ENCODE measurements at regions not wholly inside any gene's neighbourhood (a gene's known extent, or its start where the extent isn't known, plus 50 kb on each side); places are given as distances from the start of the nearest gene placed in this dataset.
A peak's percentile ranks its signal among the peaks of the same experiment; 100 is the strongest.
"Not testable (repeated sequence)": the region's sequence is repeated elsewhere in the genome, so short reads cannot be mapped to it uniquely, and the experiment has no call there.

DNA sequence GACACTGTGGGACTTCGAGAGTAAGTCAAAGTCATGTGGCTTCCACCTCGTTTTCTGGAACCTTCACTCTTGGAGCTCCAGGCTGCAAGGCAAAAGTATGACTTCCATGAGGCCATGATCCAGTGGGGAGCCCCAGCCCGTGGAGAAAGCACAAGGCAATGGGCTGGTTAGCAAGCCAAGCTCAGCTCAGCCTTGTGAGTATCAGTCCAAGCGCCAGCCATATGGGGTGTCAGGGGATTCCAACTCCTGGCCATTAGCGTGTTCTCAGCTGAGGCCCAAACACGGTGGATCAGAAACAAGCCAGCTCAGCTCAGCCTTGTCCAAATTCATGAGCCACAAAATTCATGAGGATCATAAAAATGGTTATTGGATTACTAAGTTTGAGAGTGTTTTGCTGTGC, 261.0 kb downstream of the RHOU start:
- DNase-seq, result no peak

DNA sequence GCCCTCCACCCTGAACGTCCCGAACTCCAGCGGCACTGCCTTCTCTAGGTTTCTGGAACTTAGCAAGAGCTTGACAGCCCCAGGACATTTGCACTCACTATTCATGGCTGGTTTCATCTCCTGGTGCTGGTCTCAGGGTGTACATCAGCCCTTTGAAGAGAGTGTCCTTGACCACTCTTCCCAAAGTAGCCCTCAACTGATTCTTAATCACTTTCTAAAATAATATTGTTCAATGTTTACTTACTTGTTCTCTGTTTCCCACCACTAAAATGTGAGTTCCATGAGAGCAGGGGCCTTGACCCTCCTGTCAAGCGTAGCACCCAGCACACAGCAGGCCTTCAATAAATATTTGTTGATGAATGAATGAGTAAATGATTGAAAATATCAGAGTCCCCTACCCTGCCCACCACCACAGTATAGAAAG, 262.5 kb downstream of the RHOU start:
- DNase-seq, result no peak

DNA sequence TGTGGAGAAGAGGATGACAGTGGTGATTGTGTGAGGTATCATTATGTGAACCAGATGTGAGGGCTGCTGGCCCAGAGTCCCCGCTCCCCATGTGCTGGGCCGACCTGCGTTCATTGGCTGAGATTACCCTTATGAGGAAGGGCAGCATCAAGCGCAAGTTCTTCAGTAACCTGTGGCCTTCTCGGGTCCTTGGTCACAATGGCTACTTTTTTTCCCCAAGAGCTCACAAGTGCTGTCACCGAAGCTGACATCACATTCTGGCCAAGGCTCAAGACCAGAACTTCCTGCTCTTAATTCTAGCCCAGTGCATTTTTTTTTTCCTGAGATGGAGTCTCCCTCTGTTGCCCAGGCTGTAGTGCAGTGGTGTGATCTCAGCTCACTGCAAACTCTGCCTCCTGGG, 262.9 kb downstream of the RHOU start:
- DNase-seq, result no peak

DNA sequence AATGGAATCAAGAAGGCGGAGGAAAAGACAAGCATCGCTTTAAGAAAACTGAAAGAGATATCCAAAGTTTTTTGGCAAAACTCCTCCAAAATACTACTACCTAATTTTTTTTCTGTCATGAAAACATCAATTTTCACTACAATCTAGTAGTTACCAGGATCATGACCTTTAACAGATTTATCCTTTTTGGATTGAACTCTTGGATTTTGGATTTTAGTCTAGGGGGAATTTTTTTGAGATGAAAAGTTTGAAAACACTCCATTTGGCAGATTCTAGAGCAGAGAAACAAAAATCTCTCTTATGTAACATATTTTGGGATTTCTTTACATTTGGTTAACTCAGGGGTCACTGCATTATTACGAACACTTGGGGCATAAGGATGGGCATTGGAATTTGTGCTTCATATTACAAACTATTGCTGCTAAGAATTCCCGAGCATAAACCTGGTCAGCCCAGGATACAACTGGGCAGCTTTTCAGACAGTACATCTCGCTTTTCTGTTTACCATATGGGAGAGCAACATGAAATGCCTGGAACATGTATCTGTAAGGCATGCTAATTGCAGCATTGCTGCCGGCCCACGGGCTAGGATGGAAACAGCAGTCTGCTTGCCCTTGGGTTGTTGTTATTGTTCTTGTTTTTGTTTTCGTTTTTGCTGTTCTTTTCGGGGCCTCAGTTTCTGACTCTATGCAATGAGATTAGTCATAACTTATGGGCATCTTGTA, 264.3 kb downstream of the RHOU start:
- DNase-seq, result no peak

DNA sequence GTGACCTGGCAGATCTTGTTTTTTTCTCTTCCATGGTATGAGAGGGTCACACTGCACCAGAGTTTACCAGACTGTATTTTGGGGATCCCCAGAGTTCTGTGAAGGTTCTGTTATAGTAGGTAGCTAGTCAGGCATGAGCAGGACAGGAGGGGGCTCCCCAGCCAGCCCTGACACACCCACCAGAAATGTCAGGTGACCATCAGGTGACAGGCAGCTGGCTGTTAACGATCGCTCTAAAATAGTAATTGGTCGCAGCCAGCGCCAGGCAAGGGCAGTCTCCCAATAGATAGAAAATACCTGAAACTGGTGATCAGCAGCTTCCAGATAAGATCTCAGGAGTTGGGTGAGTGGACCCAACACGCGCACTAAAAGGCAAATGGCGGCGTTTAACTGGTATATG, 264.9 kb downstream of the RHOU start:
- no peak for DNase-seq

DNA sequence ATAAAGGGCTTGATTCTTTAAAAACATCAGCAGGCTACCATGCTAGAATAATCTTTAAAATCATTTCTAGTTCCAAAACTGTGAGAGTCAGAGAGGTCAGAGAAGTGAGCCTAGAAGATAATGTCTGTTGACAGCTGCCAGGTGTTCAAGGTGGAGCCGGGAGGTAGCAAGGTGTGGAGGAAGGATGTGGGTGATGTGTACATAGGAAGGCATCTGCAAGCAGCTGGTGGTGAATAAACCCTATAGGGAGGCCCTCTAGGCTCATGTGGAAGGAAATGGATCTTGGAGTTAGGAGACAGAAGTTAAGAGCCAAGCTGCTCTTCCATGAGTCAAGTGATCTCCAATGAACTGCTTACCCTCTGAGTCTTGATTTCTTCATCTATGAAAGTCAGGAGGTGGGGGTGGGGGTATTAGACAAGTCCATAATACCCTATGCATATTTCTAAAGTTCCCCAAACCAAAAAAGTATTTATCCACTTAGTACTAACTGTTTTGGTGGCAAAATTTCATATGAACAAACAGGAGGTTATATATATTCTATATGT, 266.3 kb downstream of the RHOU start:
- DNase-seq, result peak; percentile 64

DNA sequence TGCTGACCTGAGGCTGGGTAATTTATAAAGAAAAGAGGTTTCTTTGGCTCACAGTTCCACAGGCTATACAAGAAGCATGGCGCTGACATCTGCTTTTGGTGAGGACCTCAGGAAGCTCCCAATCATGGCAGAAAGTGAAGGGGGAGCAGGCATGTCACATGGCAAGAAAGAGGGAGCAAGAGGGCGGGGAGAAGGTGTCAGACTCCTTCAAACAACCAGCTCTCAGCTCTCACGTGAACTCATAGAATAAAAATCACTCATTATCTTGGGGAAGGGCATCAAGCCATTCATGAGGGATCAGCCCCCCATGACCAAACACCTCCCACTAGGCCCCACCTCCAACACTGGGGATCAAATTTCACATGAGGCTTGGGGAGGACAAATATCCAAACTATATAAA, 266.8 kb downstream of the RHOU start:
- no peak for DNase-seq

DNA sequence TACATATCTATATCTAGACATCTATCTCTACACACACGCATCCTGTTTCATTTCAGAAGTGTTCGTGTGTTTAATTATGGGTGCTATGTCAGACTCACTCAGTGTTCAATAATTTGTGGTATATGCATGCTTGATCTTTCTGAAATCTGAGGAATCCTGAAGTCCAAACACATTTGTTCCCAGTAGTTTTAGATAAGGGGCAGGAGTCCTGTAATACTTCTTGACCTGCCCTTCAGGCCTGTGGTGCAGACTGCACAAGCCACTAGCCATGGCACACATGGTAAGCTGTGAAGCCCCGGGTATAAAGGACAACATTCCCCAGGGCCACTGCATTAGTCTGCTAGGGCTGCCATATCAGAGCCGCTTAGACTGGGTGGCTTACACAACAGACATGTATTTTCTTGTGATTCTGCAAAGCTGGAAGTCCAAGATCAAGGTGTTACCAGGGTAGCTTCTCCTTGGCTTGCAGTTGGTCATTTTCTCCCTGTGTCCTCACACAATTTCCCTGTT, 267.2 kb downstream of the RHOU start:
- no peak for DNase-seq

DNA sequence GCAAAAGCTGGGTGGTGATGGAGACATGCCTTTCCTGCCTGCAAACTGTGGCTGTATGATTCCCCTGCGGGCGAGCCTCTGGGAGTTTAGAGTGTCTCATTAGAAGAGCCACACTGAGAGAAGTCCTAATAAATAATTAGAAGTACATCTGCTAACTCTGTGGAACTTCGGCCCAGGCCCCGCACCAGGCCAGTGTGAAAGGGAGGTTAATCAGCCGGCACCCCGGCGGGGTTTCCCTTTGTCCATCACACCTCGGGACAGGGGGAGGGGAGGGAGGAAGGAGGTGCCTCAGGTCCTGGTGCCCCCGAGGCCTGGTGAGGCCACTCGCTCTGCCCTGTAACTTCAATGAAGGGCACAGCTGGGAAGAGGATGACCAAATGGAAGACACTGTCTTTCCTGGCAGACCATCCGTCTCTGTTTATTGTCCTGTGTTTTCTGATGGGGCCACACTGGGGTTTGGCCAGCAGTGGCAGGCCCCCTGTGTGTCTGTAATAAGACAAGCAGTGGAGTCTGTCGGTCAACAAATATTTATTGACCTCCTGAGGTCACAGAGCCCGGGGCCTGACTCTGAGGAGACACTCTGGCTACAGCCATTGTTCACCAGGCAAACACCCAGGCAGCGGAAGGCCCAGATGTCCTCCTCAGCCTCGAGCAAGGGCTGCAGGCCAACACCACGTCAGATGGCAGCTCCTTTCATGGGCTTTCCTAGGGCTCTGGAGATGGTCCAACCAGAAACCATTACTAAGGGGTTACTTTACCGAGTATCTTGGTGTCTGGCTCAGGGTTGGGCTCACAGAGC, 267.5 kb upstream of the RAB4A start:
- DNase-seq, result no peak

DNA sequence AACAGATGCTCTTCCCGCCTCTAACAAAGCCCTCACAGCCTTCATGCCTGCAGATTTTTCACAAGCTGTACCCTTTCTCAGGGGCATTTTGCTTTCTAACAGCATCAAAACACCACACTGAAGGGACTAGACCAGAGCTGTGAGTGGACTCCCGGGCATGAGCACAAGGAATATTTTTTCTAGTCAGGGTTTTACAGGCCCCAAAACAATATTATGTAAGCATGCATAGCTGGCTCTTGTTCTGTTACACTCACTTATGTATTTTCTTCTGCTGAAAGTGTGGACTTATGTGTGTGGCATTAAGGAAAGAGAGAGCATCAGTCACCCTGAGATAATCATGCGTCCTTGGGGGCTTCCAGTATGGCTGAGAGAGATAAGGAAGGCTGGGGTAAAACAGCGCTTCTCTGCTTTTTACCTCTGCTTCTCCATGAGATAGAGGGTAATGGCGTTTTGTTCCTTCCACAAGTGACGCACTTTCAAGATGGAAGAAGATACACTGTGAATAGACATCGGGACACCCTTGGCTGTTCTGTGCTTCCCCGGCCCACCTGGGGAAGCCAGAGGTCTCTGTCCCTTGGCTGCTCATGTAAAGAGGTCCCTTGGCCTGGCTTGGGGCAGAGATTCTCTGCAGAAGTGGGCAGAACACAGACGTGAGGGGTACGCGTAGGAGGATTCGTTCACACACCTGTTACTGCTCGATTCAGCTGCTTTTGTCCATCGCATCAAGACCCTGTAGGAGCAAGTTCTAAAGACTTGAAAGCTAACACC, 266.7 kb upstream of the RAB4A start:
- no peak for DNase-seq

DNA sequence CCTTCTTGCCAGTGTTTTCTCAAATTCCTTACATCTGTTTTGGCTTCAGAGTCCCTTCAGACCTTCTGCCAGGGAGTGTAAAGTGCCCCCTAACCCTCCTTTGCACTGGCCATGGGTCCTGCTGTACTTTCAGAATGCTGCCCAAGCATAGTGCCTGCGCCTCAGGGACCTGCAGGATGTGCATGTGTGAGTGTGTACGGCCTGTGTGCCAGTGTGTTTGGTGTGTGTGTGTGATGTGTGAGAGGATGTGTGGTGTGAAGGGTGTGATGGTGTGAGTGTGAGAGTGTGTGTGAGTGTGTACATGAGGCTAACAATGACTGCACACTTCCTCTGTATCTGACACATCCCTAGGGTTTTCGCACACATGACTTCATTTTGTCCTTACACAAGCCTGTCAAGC, 265.8 kb upstream of the RAB4A start:
- no peak for DNase-seq

DNA sequence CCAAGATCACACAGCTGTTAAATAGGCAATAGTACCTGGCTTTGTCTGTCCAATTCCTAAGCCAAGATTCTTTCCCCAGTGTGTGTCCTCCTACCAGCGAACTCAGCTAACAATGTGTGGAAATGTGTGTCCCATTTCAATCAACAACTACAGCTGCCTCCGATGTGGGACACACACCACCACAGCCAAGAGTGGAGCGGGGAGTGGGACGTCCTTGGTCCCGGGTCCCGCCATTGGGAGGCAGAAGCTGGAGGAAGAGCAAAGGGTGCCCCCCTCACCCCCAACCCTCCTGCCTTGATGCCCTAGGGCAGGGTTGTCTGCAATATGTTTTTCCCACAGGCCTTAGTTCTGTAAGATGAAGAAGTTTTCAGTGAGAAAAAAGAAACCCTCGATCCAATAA, 265.4 kb upstream of the RAB4A start:
- no peak for DNase-seq

DNA sequence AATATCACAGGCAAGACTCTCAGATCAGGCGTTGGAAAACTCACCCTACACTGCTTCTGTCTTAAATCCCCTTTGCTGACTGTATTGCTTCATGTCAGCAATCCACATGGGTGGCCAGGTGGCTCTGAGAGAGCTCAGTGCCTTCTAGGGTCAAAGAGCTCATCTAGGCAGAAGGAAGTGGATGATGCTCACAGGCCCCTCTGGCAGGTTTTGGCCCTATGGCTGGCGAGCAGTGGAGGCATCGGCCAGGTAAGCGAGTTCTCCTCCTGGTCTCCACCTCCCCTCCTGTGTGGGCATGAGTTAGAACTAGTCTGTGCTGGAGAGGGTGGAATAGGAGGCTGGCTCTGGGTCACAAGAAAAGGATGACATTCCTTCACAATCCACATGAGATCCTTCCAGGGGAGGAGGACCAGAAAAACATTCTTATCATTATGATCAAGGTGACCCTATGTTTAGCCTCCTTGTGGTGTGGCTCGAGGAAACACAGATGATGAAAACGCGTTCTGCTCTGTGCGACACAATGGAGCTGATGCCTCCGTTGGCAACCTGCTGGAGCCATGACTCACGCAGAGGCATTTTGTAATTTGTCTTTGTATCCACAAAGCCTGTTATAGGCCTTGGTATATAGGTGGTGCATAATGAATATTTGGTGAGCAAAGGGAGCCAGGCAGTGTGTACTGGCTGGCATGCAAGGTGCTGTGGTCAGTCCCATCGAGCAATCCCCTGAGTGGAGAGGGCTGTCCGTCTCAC, 264.6 kb upstream of the RAB4A start:
- DNase-seq, result no peak

DNA sequence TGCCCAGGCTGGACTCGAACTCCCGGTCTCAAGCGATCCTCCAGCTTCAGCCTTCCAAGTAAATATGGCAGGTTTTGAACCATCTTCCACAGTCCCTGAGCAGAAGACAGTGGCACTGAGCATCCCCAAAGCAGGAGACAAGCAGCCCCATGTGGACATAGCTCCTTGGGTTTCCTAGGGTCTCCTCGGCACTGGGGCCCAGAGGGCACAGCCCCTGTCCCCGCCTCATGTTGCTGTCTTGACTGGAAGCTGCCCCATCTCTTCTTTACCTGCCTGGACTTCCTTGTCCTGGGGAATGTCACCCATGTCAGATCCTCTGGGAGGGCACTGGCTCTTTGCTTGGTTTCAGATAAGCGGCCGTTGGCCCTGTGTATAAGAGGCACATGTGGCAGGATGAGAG, 263.7 kb upstream of the RAB4A start:
- DNase-seq, result no peak

DNA sequence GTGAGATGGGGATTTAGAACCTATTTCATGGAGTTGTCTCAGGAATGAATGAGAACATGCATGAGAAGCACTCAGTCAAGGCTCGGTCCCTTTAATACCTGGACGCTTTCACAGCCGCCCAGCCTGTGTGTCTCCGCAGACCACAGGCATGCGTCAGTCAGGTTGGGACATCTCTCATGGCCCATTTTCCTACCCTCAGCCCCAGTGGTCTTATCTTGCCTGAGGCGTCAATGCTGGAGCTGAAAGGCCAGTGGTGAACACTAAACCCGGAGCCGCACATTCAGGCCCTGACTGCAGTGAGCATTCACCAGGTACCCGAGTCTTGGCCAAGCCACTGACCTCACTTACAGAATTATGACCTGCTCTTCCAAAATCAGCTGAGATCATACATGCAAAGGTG, 263.2 kb upstream of the RAB4A start:
- no peak for DNase-seq

DNA sequence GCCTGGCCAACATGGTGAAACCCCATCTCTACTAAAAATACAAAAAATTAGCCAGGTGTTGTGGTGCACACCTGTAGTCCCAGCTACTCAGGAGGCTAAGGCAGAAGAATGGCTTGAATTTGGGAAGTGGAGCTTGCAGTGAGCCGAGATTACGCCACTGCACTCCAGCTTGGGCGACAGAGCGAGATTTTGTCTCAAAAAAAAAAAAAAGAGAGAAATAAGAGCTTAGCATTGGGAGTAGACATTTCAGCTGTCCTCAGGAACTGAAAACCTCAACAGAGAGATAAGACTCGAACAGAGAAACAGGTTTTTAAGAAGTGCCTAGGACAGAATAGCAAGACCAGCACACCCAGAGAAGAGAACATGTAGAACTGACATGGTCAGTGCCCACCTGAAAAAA, 262.6 kb upstream of the RAB4A start:
- not testable (repeated sequence) for DNase-seq

DNA sequence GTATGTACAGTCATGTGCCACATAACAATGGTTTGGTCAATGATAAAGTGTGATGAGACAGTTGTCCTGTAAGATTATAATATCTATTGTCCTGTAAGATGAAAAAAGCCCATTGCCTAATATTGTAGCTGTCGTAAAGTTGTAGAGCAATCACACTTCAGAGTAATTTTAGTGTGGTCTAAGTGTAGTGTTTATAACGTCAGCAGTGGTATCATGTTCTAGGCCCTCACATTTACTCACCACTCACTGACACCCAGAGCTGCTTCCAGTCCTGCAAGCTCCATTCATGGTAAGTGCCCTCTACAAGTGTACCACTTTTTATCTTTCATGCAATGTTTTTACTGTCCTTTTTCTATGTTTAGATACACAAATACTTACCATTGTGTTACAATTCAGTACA, 259.9 kb upstream of the RAB4A start:
- peak; percentile 90 for DNase-seq

DNA sequence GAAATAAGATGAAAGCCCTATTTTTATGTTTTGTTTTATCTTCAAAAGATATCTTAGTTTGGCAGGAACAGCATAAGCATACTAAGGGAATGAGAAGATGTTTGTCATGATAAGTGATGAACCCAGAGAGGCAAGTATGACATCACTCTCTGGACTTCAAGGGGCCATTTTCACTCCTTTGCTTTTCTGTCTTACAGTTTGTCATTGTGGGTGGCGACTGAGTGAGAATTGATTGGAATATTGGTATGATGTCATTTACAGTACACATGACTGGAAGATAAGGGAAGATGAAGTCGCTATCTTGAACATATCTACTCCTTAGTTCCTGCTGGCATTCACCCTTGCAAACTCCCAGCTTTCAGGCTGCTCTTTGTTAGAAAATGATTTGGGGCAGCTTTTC, 258.1 kb upstream of the RAB4A start:
- DNase-seq, result no peak

DNA sequence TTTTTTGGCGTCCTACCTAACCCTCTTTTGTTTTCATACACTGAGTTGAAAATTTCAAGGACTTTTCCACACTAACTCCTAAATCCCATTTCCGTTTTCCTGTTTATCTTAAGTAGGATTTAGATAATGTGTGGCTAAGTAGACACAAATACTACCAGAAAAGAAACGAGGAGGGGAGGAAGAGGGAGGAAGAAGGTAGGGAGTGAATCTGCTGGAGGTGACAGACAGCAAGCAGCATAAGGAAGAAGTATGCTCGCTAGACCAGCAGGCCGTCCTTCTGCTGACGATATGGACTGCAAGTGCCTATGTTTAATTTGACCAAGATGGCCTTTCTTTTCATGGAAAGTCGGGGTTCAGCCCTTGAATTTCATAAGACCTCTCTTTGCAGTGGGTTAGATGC, 256.9 kb upstream of the RAB4A start:
- DNase-seq, result no peak

DNA sequence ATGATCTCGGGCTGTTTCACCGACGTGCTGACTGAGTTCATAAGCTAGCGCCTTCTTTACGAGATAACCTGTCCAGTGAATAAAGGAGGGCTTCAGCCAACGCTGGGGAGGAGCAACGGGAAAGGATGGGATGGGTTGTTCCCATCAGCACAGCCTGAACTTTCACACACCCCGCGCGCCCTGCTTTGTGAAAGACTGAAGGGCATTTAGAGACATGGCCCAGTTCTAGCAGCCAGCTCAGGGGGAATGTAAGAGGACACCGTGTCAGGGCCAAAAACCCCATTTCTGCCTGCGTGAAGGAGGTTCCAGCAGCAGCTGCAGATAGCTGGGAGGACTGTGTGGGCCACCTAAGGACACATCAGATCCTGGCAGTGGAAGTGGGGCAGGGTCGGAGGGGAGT, 255.1 kb upstream of the RAB4A start:
- DNase-seq, result no peak

DNA sequence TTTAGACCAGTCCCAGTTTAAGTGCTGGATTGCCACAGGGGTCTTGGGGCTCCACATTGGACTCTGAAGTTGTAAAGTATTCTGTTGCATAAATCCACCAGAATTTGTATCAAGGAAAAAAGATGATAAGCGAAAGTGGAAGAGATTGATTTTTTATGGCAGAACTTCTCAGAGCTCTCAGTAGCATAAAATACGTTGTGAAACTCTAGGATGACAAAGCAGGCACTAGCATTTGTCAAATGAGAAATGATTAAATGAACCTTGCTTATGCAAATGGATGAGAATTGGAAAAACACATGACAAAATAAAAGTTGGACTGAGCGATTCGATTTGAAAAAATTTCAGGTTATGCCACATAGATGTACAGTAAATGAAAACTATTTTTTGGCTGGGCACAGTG, 253.8 kb upstream of the RAB4A start:
- no peak for DNase-seq

DNA sequence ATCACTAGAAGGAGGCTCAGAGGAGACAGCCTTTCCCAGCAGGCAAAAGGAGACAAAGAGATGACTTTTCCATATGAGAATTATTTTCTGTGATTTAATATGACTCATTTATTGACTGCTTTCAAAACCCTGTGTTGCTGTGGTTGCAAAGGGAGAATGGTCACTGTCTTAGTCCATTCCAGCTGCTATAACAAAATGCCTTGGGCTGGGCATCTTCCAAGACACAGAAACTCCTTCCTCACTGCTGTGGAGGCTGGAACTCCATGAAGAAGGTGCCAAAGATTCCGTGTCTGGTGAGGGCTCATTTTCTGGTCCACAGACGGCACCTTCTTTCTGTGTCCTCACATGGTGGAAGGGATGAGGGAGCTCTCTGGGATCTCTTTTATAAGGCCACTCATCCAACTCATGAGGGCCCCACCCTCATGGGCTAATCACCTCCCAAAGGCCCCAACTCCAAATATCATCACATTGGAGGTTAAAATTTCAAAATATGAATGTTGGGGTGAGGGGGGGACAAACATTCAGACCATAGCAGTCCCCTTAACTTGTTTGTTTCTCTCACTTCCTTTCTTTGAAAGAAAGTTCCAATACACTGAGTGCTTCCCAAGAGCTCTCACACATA, 252.1 kb upstream of the RAB4A start:
- no peak for DNase-seq

Measured in NCI-H510A treated with DMSO at 0.1 percent for 48 hours (cell line).